ENCODE measurements at regions not wholly inside any gene's neighbourhood (a gene's known extent, or its start where the extent isn't known, plus 50 kb on each side); places are given as distances from the start of the nearest gene placed in this dataset.
"Not testable (repeated sequence)": the region's sequence is repeated elsewhere in the genome, so short reads cannot be mapped to it uniquely, and the experiment has no call there.

DNA sequence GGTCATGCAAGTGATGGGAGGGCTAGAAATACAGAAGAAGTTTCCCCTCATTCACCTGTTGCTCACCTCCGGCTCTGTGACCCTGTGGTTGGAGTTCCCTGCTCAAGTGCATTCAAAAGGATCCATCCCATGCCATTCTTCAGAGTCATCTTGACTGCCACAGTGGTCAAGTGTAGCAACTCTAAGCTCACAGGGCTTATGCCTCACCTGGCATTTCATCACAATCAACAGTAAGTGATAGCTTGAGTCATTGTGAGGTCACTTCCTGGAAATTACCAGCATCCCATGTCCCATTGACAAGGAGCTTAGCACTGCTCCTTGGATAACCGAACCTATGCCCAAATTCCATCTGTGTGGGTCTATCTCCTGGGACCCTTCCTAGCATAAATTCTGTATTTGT lies 55.6 kb downstream of the OR4C45 start:
- DNase-seq (no peak), ATAC-seq (no peak)
- H3K9me3 Mint-ChIP-seq (ENCODE audit: insufficient read depth) = peaks cover 4% of the 10 kb centered on the region
- no peaks in the 10 kb centered on the region for H3K27me3 Mint-ChIP-seq (ENCODE audit: low read depth)
- no peak overlapping the region for H3K27ac Mint-ChIP-seq
- CTCF ChIA-PET = no interaction called here
- H3K4me1 Mint-ChIP-seq (ENCODE audit: low read depth) = no peaks in the 10 kb centered on the region
- no peaks in the 10 kb centered on the region for H3K36me3 Mint-ChIP-seq (ENCODE audit: low read depth)
- no peak overlapping the region for H3K4me3 Mint-ChIP-seq
- POLR2A ChIA-PET = no interaction called here

DNA sequence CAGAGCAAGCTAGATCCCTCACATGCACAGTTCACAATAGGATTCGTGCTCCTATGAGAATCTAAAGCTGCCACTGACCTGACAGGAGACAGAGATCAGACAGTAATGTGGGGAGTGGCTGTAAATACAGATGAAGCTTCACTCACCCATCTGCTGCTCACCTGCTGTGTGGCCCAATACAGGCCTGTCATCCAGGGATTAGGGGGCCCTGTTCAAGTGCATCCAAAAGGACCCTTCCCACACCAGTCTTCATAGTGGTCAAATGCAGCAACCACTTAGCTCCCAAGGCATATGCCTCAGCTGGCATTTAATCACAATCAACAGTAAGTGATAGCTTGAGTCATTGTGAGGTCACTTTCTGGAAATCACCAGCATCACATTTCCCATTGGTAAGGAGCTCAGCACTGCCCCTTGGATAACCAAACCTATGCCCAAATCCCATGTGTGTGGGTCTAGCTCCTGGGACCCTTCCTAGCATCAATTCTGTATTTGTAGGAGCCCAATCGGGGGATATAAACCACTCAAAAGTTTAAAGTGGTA lies 65.6 kb downstream of the OR4C45 start:
- CTCF ChIA-PET = no interaction called here
- Mint-ChIP-seq H3K27me3 (ENCODE audit: low read depth) (no peaks in the 10 kb centered on the region), H3K9me3 (ENCODE audit: insufficient read depth) (peaks cover 12% of the 10 kb centered on the region), H3K4me3 (no peak overlapping the region), H3K27ac (no peak overlapping the region), H3K4me1 (ENCODE audit: low read depth) (no peaks in the 10 kb centered on the region), H3K36me3 (ENCODE audit: low read depth) (no peaks in the 10 kb centered on the region)
- POLR2A ChIA-PET = no interaction called here
- no peak for DNase-seq
- no peak for ATAC-seq

DNA sequence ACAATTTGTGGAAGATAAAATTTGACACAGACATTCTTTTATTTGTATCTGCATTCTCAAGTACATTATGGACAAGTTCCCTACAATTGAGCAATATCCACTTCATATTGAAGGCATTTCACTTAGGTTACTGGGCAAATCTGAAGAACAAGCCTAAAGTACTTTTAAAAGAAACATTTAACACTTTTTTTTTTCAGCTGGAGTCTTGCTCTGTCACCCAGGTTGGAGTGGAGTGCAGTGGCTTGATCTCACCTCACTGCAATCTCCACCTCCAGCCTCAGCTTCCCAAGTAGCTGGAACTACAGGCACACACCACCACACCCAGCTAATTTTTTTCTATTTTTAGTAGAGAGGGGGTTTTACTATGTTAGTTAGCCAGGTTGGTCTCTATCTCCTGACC lies 70.2 kb downstream of the OR4C45 start:
- ATAC-seq = no peak
- DNase-seq = no peak
- Mint-ChIP-seq H3K4me1 (ENCODE audit: low read depth) (no peaks in the 10 kb centered on the region), H3K9me3 (ENCODE audit: insufficient read depth) (no peaks in the 10 kb centered on the region), H3K27me3 (ENCODE audit: low read depth) (no peaks in the 10 kb centered on the region), H3K4me3 (no peak overlapping the region), H3K36me3 (ENCODE audit: low read depth) (no peaks in the 10 kb centered on the region), H3K27ac (no peak overlapping the region)
- ChIA-PET CTCF (no interaction called here), POLR2A (no interaction called here)

DNA sequence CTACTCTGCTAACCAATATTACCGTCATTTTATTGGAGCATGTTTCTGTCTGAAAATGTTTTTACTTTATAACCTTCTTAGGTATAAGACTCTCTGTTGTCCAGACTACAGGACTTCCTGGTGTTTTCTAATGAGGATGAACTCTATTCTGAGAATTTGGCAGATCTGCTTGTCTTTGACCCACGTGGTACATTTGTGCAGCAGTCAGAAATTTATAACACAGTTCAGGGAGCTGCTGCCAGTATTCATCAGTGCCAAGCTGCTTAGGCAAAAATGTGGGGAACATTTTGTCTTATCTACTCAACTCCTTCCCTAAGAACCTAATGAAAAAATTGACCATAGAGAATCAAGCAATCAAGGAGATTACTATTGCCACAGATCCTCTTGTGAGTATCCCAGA lies 108.0 kb downstream of the OR4C45 start:
- DNase-seq; H3K27ac Mint-ChIP-seq; ATAC-seq; H3K27me3 Mint-ChIP-seq (ENCODE audit: low read depth); H3K4me3 Mint-ChIP-seq; CTCF ChIA-PET; H3K4me1 Mint-ChIP-seq (ENCODE audit: low read depth); H3K36me3 Mint-ChIP-seq (ENCODE audit: low read depth): not testable (repeated sequence)
- POLR2A ChIA-PET = interaction anchor here (0.6 kb wide), 1 partner anchor 315 kb away, joined by 4 read pairs; no protein-coding TSS in a partner anchor
- peaks cover 28% of the 10 kb centered on the region for H3K9me3 Mint-ChIP-seq (ENCODE audit: insufficient read depth)

DNA sequence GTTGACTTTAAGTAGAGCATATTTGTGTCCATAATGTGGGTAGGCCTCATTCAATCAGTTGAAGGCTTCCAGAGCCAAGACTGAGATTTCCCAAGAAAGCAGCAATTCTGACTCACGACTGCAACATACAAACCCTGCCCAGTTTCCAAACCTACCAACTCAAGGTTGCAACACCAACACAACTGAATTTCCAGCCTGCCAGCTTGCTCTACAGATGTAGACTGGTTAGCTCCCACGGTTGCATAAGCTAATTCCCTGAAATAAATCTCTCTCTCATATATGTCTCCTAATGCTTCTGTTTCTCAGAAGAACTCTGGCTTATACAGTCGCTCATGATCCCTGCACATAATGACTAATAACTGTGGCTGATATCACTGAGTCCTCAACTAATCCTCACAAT lies 113.6 kb downstream of the OR4C45 start:
- DNase-seq; ATAC-seq; POLR2A ChIA-PET; H3K27me3 Mint-ChIP-seq (ENCODE audit: low read depth); H3K27ac Mint-ChIP-seq; CTCF ChIA-PET; H3K4me1 Mint-ChIP-seq (ENCODE audit: low read depth); H3K4me3 Mint-ChIP-seq; H3K36me3 Mint-ChIP-seq (ENCODE audit: low read depth): not testable (repeated sequence)
- H3K9me3 Mint-ChIP-seq (ENCODE audit: insufficient read depth) = peaks cover 22% of the 10 kb centered on the region

DNA sequence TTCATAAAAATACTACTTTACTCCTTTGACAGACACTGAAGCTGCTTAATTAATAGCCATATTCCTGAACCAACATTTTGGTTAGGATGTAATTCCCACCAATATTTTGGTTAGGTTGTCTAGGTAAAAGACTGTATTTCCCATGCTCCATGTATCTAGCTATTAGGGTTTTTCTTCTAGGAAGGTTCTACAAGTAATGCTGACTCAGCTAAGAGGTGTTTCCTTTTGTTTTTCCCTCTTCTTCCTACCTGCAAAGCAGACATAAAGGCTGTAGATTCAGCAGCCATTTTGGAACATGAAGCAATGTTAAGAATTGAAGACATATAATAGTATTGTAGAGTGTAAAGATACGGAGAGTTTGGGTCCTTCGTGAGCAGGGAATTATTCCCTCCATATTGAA lies 115.3 kb downstream of the OR4C45 start:
- POLR2A ChIA-PET; H3K4me1 Mint-ChIP-seq (ENCODE audit: low read depth); ATAC-seq; H3K36me3 Mint-ChIP-seq (ENCODE audit: low read depth); H3K27ac Mint-ChIP-seq; CTCF ChIA-PET; H3K27me3 Mint-ChIP-seq (ENCODE audit: low read depth); DNase-seq; H3K4me3 Mint-ChIP-seq: not testable (repeated sequence)
- H3K9me3 Mint-ChIP-seq (ENCODE audit: insufficient read depth) = peaks cover 18% of the 10 kb centered on the region

DNA sequence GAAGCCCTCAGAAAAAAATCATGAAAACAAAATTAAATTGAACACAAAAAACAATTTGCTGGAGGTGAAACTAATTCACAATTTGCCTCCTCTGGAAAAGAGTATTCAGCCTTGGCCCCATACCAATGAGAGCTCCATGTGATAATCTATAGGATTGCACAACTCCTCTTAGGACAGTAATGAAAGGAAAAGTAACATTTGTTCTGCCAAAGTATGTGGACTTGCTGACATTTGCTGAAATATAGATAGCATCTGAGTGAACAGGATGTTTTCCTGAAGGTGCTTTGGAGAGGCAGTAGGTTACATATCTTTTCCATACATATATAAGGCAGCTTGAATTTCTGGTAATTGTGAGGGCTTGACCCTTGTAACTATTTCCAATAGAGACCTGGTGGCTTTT lies 122.8 kb downstream of the OR4C45 start:
- no peak for DNase-seq
- Mint-ChIP-seq H3K36me3 (ENCODE audit: low read depth) (no peaks in the 10 kb centered on the region), H3K4me1 (ENCODE audit: low read depth) (no peaks in the 10 kb centered on the region), H3K9me3 (ENCODE audit: insufficient read depth) (peaks cover 30% of the 10 kb centered on the region), H3K27ac (no peak overlapping the region), H3K27me3 (ENCODE audit: low read depth) (no peaks in the 10 kb centered on the region), H3K4me3 (no peak overlapping the region)
- CTCF ChIA-PET = no interaction called here
- ATAC-seq = no peak
- POLR2A ChIA-PET = no interaction called here

DNA sequence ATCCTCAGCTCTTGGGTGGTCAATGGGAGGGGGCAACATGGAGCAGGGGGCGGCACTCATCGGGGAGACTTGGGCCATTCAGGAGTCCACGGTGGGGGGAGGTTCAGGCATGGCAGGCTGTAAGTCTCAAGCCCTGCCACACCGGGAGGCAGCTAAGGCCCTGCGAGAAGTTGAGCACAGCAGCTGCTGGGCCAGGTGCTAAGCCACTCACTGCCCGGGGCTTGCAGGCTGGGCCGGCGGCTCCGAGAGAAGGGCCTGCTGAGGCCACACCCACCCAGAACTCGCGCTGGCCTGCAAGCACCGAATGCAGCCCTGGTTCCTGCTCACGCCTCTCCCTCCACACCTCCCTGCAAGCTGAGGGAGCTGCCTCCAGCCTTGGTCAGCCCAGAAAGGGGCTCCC lies 131.4 kb downstream of the OR4C45 start:
- ChIA-PET CTCF (no interaction called here), POLR2A (interaction anchor here (0.7 kb wide), 1 partner anchor 350 kb away, joined by 3 read pairs; no protein-coding TSS in a partner anchor)
- Mint-ChIP-seq H3K27ac (no peak overlapping the region), H3K4me1 (ENCODE audit: low read depth) (no peaks in the 10 kb centered on the region), H3K9me3 (ENCODE audit: insufficient read depth) (peaks cover 16% of the 10 kb centered on the region), H3K36me3 (ENCODE audit: low read depth) (no peaks in the 10 kb centered on the region), H3K4me3 (no peak overlapping the region), H3K27me3 (ENCODE audit: low read depth) (no peaks in the 10 kb centered on the region)
- no peak for DNase-seq
- ATAC-seq = no peak

DNA sequence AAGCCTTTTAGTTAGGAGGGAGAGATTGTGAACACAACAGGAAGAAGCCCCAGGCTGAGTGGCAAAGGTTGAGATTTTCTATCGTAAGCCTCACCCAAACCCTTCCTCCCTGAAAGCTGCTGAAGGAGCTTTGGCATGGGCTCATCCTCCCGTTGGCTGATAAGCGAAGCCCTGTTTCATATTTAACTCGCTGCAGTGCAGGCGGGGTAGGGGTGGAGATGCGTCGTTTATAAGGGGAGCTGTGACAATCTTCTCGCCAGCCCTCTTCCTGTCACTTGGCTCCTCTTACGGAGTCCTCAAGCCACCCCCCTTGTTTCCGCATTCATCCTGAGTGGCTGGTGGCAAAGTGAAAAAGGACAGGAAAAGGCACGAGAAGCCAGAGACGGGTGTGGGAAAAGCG lies 137.0 kb downstream of the OR4C45 start:
- Mint-ChIP-seq H3K4me3 (no peak overlapping the region), H3K27ac (no peak overlapping the region), H3K9me3 (ENCODE audit: insufficient read depth) (peaks cover 13% of the 10 kb centered on the region), H3K27me3 (ENCODE audit: low read depth) (no peaks in the 10 kb centered on the region), H3K36me3 (ENCODE audit: low read depth) (no peaks in the 10 kb centered on the region), H3K4me1 (ENCODE audit: low read depth) (no peaks in the 10 kb centered on the region)
- POLR2A ChIA-PET = no interaction called here
- DNase-seq (no peak), ATAC-seq (no peak)
- CTCF ChIA-PET = no interaction called here

DNA sequence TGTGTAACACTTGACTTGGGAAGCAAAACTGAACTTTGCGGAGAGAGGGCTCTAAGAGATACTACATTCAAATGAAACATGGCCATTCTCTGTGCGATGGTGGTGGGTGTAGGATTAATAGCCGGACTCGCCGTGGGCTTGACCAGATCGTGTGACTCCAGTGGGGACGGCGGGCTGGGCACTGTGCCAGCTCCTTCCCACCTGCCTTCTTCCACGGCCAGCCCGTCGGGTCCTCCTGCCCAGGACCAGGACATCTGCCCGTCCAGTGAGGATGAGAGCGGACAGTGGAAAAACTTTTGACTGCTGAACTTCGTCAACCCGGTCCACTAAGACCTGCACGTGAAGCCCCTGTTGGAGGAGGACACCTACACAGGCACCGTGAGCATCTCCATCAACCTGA lies 137.4 kb downstream of the OR4C45 start:
- Mint-ChIP-seq H3K36me3 (ENCODE audit: low read depth) (no peaks in the 10 kb centered on the region), H3K9me3 (ENCODE audit: insufficient read depth) (peaks cover 13% of the 10 kb centered on the region), H3K27ac (no peak overlapping the region), H3K4me3 (no peak overlapping the region), H3K4me1 (ENCODE audit: low read depth) (no peaks in the 10 kb centered on the region), H3K27me3 (ENCODE audit: low read depth) (no peaks in the 10 kb centered on the region)
- POLR2A ChIA-PET = no interaction called here
- no peak for DNase-seq
- ATAC-seq = no peak
- CTCF ChIA-PET = no interaction called here

DNA sequence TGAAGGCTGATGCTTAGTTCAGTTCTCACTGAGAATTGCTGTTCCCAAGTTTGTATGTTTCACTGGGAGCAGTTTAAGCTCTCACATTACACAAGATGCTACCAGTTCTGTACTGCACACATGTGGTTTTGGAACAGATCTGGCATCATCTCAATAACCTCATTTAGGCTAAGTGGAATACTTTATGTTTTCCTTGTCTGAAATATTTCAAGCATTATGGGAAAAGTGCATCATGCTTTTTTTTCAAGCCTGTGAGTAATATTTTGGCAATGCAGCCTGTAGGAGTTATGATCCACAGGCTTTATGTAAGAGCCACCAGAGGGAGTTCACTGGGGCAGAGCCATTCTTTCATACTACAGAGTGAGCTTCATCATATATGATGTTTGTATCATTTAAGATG lies 141.5 kb downstream of the OR4C45 start:
- no peaks in the 10 kb centered on the region for H3K27me3 Mint-ChIP-seq (ENCODE audit: low read depth)
- CTCF ChIA-PET = interaction anchor here (1.0 kb wide), 1 partner anchor 9 kb away, joined by 3 read pairs; no protein-coding TSS in a partner anchor
- no peak overlapping the region for H3K27ac Mint-ChIP-seq
- POLR2A ChIA-PET = no interaction called here
- H3K4me1 Mint-ChIP-seq (ENCODE audit: low read depth) = no peaks in the 10 kb centered on the region
- ATAC-seq (peak; percentile 81), DNase-seq (no peak)
- H3K36me3 Mint-ChIP-seq (ENCODE audit: low read depth) = no peaks in the 10 kb centered on the region
- H3K9me3 Mint-ChIP-seq (ENCODE audit: insufficient read depth) = peaks cover 9% of the 10 kb centered on the region
- H3K4me3 Mint-ChIP-seq = no peak overlapping the region

DNA sequence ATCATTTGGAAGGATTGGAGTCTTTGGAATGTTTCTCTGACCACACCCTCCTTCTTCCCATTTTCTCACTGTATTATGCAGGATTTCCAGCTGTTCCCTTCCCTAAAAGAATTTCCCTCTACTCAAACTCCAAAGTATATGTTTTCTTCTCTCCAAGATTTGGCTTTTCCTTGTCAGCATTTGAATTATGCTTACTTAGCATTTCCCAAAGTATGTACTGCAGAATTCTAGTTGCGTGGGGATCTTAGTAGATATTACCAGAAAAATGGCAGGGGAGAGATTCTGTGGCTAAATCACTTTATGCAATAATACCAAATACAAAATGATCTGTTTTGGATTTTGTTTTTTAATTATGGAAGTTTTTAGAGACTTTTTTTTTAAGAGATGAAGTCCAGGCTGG lies 142.3 kb downstream of the OR4C45 start:
- POLR2A ChIA-PET = no interaction called here
- Mint-ChIP-seq H3K9me3 (ENCODE audit: insufficient read depth) (peaks cover 2% of the 10 kb centered on the region), H3K4me1 (ENCODE audit: low read depth) (no peaks in the 10 kb centered on the region), H3K27ac (no peak overlapping the region), H3K36me3 (ENCODE audit: low read depth) (no peaks in the 10 kb centered on the region), H3K4me3 (no peak overlapping the region), H3K27me3 (ENCODE audit: low read depth) (no peaks in the 10 kb centered on the region)
- CTCF ChIA-PET = no interaction called here
- ATAC-seq = no peak
- DNase-seq = no peak

DNA sequence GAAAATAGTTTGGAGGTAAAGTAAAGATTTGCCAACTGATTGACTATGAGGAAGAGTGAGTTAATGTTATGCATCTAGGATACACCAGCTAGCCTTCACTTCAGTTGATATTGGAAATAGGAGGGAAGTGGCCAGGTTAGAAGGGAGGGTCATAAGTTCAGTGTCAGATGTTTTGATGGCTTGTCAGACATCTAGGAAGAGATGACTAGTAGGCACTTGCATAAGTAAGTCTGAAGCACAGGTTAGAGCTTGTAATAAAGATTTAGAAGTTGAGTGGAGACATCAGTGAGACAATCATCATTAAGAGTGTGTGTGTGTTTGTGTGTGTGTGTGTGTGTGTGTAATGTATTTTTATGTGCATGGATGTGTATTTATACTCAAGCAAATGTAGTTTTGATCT lies 146.1 kb downstream of the OR4C45 start:
- ChIA-PET CTCF (no interaction called here), POLR2A (no interaction called here)
- Mint-ChIP-seq H3K4me1 (ENCODE audit: low read depth) (no peaks in the 10 kb centered on the region), H3K27me3 (ENCODE audit: low read depth) (no peaks in the 10 kb centered on the region), H3K9me3 (ENCODE audit: insufficient read depth) (no peaks in the 10 kb centered on the region), H3K36me3 (ENCODE audit: low read depth) (no peaks in the 10 kb centered on the region), H3K27ac (no peak overlapping the region), H3K4me3 (no peak overlapping the region)
- ATAC-seq (peak; percentile 57), DNase-seq (no peak)
